GM23338 (cell line): ENCODE measurements at regions not wholly inside any gene's neighbourhood (a gene's known extent, or its start where the extent isn't known, plus 50 kb on each side); places are given as distances from the start of the nearest gene placed in this dataset.

Experiments used
- ATAC-seq: fragments of 200-7000 bp; cut with Tn5 transposase; 3 replicates; pipeline ENCODE4 v1.9.1; 2020
- DNase-seq: peaks from one replicate; pipeline ENCODE4 v3.0.0-alpha.2; 2015; ENCODE audit warnings: low spot score
- H2AFZ ChIP-seq: fragments of 200-600 bp; sonication (generic); 2 replicates; pipeline ENCODE4 v1.8.0; 2016; ENCODE audit warnings: antibody characterized with exemption, mild to moderate bottlenecking, moderate library complexity
- H3F3A ChIP-seq: fragments of 200-600 bp; sonication (generic); replicated peaks from 2 replicates; pipeline ENCODE4 v1.8.0; 2017; ENCODE audit warnings: antibody characterized with exemption, mixed run types, low read depth
- H3K27ac ChIP-seq: fragments of 200-600 bp; sonication (generic); 2 replicates; pipeline ENCODE4 v1.6.1; 2016; ENCODE audit warnings: low read depth
- H3K27me3 ChIP-seq: fragments of 200-600 bp; sonication (generic); 2 replicates; pipeline ENCODE4 v1.8.0; 2016; ENCODE audit warnings: mild to moderate bottlenecking, mixed run types, moderate library complexity; ENCODE audit not compliant: insufficient read depth
- H3K36me3 ChIP-seq: fragments of 200-600 bp; sonication (generic); 2 replicates; pipeline ENCODE4 v1.8.0; 2016; ENCODE audit warnings: mild to moderate bottlenecking; ENCODE audit not compliant: insufficient read depth
- H3K4me1 ChIP-seq: fragments of 200-600 bp; sonication (generic); 2 replicates; pipeline ENCODE4 v1.8.0; 2016; ENCODE audit warnings: mild to moderate bottlenecking, moderate library complexity; ENCODE audit not compliant: insufficient read depth
- H3K4me2 ChIP-seq: fragments of 200-600 bp; sonication (generic); 2 replicates; pipeline ENCODE4 v1.7.1; 2017; ENCODE audit warnings: mixed run types
- H3K4me3 ChIP-seq: fragments of 200-600 bp; sonication (generic); 2 replicates; pipeline ENCODE4 v1.6.1; 2016; ENCODE audit warnings: mixed run types
- H3K79me2 ChIP-seq: fragments of 200-600 bp; sonication (generic); replicated peaks from 2 replicates; pipeline ENCODE4 v1.8.0; 2017; ENCODE audit warnings: mild to moderate bottlenecking; ENCODE audit not compliant: insufficient read depth
- H3K9me2 ChIP-seq: fragments of 200-600 bp; sonication (generic); 2 replicates; pipeline ENCODE4 v1.8.0; 2017; ENCODE audit not compliant: insufficient read depth
- H4K20me1 ChIP-seq: fragments of 200-600 bp; sonication (generic); replicated peaks from 2 replicates; pipeline ENCODE4 v1.8.0; 2017; ENCODE audit warnings: mild to moderate bottlenecking; ENCODE audit not compliant: insufficient read depth
- H3K27ac Mint-ChIP-seq: 2 replicates; pipeline ENCODE4 v1.8.0; 2020; ENCODE audit warnings: inconsistent platforms, mild to moderate bottlenecking, moderate library complexity, mixed read lengths
- H3K27me3 Mint-ChIP-seq: 3 replicates; pipeline ENCODE4 v1.8.0; 2022; ENCODE audit warnings: low read depth, mild to moderate bottlenecking, moderate library complexity, mixed read lengths, inconsistent platforms; ENCODE audit not compliant: insufficient read depth, poor library complexity
- H3K36me3 Mint-ChIP-seq: 3 replicates; pipeline ENCODE4 v1.8.0; 2021; ENCODE audit warnings: low read depth, mild to moderate bottlenecking, inconsistent platforms, moderate library complexity, mixed read lengths
- H3K4me1 Mint-ChIP-seq: 3 replicates; pipeline ENCODE4 v1.8.0; 2020; ENCODE audit warnings: mild to moderate bottlenecking, inconsistent platforms, mixed read lengths
- H3K4me3 Mint-ChIP-seq: 3 replicates; pipeline ENCODE4 v1.8.0; 2021; ENCODE audit warnings: moderate library complexity, mild to moderate bottlenecking, inconsistent platforms, mixed read lengths
- H3K9me3 Mint-ChIP-seq: 3 replicates; pipeline ENCODE4 v1.8.0; 2020; ENCODE audit warnings: moderate library complexity, mild to moderate bottlenecking, inconsistent platforms, mixed read lengths
- CREB1 ChIP-seq: fragments of 250-450 bp; sonication (Bioruptor Pico); IDR thresholded peaks from 2 replicates; pipeline ENCODE4 v1.5.0; 2020; ENCODE audit warnings: low read depth, mild to moderate bottlenecking, moderate library complexity
- CTCF ChIP-seq, 2 experiments: fragments of 200-600 bp in 1 of 2; sonication (generic) in 1 of 2; conservative IDR thresholded peaks; 2 replicates each; pipeline versions ENCODE4 v1.5.1 to v1.6.1; 2016 to 2017; ENCODE audit warnings: antibody characterized with exemption in 2 of 2, low read depth in 2 of 2, mild to moderate bottlenecking in 2 of 2, moderate library complexity in 1 of 2
- EZH2 ChIP-seq: fragments of 200-600 bp; sonication (generic); IDR thresholded peaks from one replicate; pipeline ENCODE4 v1.8.0; 2017; ENCODE audit warnings: antibody characterized with exemption, mild to moderate bottlenecking, low read depth; ENCODE audit not compliant: unreplicated experiment
- EZH2phosphoT487 ChIP-seq: fragments of 200-600 bp; sonication (generic); IDR thresholded peaks from one replicate; pipeline ENCODE4 v1.8.1; 2018; ENCODE audit warnings: antibody characterized with exemption; ENCODE audit not compliant: unreplicated experiment
- JUNB ChIP-seq: IDR thresholded peaks from one replicate; pipeline ENCODE4 v1.6.1; 2016; ENCODE audit warnings: antibody characterized with exemption; ENCODE audit not compliant: unreplicated experiment
- NANOG ChIP-seq: IDR thresholded peaks from 2 replicates; pipeline ENCODE4 v1.6.1; 2016; ENCODE audit warnings: antibody characterized with exemption, borderline replicate concordance
- POLR2AphosphoS5 ChIP-seq: IDR thresholded peaks from 2 replicates; pipeline ENCODE4 v1.6.1; 2016; ENCODE audit warnings: antibody characterized with exemption, low read depth
- REST ChIP-seq: IDR thresholded peaks from one replicate; pipeline ENCODE4 v1.6.1; 2018; ENCODE audit warnings: antibody characterized with exemption; ENCODE audit not compliant: unreplicated experiment
- STAT1 ChIP-seq: IDR thresholded peaks from one replicate; pipeline ENCODE4 v1.6.1; 2016; ENCODE audit warnings: antibody characterized with exemption; ENCODE audit not compliant: unreplicated experiment
- ZNF114 ChIP-seq: fragments of 250-450 bp; sonication (Bioruptor Pico); IDR thresholded peaks from 2 replicates; pipeline ENCODE4 v1.5.0; 2020; ENCODE audit warnings: mild to moderate bottlenecking, moderate library complexity
- ZNF331 ChIP-seq: fragments of 250-450 bp; sonication (Bioruptor Pico); IDR thresholded peaks from 2 replicates; pipeline ENCODE4 v1.5.0; 2020; ENCODE audit warnings: low read depth, mild to moderate bottlenecking, moderate library complexity
- TF ChIP-seq, protein P1 (sequence below): IDR thresholded peaks from 2 replicates; pipeline ENCODE4 v1.6.1; 2016; ENCODE audit warnings: antibody characterized with exemption

- TF ChIP-seq CTCF (conservative IDR thresholded peaks at IDR 0.05; ENCODE audit: low read depth in 2 of 2) (no peak), EZH2 (no peak), STAT1 (no peak), JUNB (no peak), ZNF114 (CRISPR knock-in tag) (no peak), POLR2AphosphoS5 (no peak), EZH2phosphoT487 (no peak)
- TF ChIP-seq, protein P1, sequence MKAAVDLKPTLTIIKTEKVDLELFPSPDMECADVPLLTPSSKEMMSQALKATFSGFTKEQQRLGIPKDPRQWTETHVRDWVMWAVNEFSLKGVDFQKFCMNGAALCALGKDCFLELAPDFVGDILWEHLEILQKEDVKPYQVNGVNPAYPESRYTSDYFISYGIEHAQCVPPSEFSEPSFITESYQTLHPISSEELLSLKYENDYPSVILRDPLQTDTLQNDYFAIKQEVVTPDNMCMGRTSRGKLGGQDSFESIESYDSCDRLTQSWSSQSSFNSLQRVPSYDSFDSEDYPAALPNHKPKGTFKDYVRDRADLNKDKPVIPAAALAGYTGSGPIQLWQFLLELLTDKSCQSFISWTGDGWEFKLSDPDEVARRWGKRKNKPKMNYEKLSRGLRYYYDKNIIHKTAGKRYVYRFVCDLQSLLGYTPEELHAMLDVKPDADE: no peak
Observed at GRCh38 chr2:105460048-105460732, 61.3 kb upstream of the FHL2 start (continued).

GRCh38 chr2:105458076-105458475, 59.2 kb upstream of the FHL2 start:
- no peak overlapping the region for H3K27ac ChIP-seq
- Mint-ChIP-seq H3K27ac (no peak overlapping the region), H3K4me1 (peaks cover 5% of the 10 kb centered on the region; the same call in 1 of the 3 replicates), H3K36me3 (no peaks in the 10 kb centered on the region), H3K4me3 (no peak overlapping the region), H3K27me3 (peaks cover under 1% of the 10 kb centered on the region), H3K9me3 (no peaks in the 10 kb centered on the region)
- DNase-seq (no peak), ATAC-seq (no peak)
- no peaks in the 10 kb centered on the region for H3K27me3 ChIP-seq
- no peaks in the 10 kb centered on the region for H3F3A ChIP-seq
- H3K4me3 ChIP-seq: no peak overlapping the region
- H3K4me1 ChIP-seq: no peaks in the 10 kb centered on the region
- no peaks in the 10 kb centered on the region for H3K36me3 ChIP-seq
- H3K79me2 ChIP-seq: no peaks in the 10 kb centered on the region
- H3K9me2 ChIP-seq: no peaks in the 10 kb centered on the region
- no peak overlapping the region; the same call in 1 of the 2 replicates for H2AFZ ChIP-seq
- no peaks in the 10 kb centered on the region for H4K20me1 ChIP-seq
- no peak overlapping the region for H3K4me2 ChIP-seq
- TF ChIP-seq ZNF114 (CRISPR knock-in tag) (no peak), JUNB (no peak), POLR2AphosphoS5 (no peak), NANOG (no peak), ZNF331 (CRISPR knock-in tag) (no peak), CTCF (conservative IDR thresholded peaks at IDR 0.05; ENCODE audit: low read depth in 2 of 2) (no peak), EZH2phosphoT487 (no peak), CREB1 (CRISPR knock-in tag) (no peak), REST (no peak), STAT1 (no peak)
- TF ChIP-seq, protein P1: no peak
